PC-9 (cell line): ENCODE measurements at regions not wholly inside any gene's neighbourhood (a gene's known extent, or its start where the extent isn't known, plus 50 kb on each side); places are given as distances from the start of the nearest gene placed in this dataset.

Experiments used
- BruUV-seq: library from RNA; stranded (reverse); fragments of 400-500 nt; replicated peaks from 2 replicates; lab custom pipeline; 2021; lab: Mats Ljungman, UMichigan
- CTCF ChIA-PET: fragments of 300-600 bp; sonication (Branson Sonifier 250); formaldehyde crosslinking; loops from one replicate; lab custom pipeline; 2022; ENCODE audit warnings: antibody characterized with exemption; lab: Charles Lee
- POLR2A ChIA-PET: fragments of 300-600 bp; sonication (Branson Sonifier 250); formaldehyde crosslinking; loops from one replicate; lab custom pipeline; 2022; ENCODE audit warnings: antibody characterized with exemption; ENCODE audit not compliant: unreplicated experiment; lab: Charles Lee
- DNase-seq, 2 experiments: peaks; one replicate each; pipeline versions ENCODE4 v3.0.0 to v3.0.0-alpha.2; 2015 to 2022; ENCODE audit warnings: mixed read lengths in 1 of 2
- H2AFZ ChIP-seq: fragments of 200-600 bp; sonication (generic); 2 replicates; pipeline ENCODE4 v1.8.1; 2017; ENCODE audit warnings: antibody characterized with exemption
- H3F3A ChIP-seq: fragments of 200-600 bp; sonication (generic); 2 replicates; pipeline ENCODE4 v1.8.1; 2017; ENCODE audit warnings: antibody characterized with exemption, mild to moderate bottlenecking, low read depth; ENCODE audit not compliant: insufficient read depth
- H3K27ac ChIP-seq: fragments of 200-600 bp; sonication (generic); 2 replicates; pipeline ENCODE4 v1.6.1; 2016; ENCODE audit warnings: mixed run types
- H3K27me3 ChIP-seq: fragments of 200-600 bp; sonication (generic); 2 replicates; pipeline ENCODE4 v1.6.1; 2016; ENCODE audit warnings: low read depth, mixed run types; ENCODE audit not compliant: insufficient read depth
- H3K36me3 ChIP-seq: fragments of 200-600 bp; sonication (generic); 2 replicates; pipeline ENCODE4 v1.6.1; 2016; ENCODE audit warnings: low read depth, mixed run types
- H3K4me1 ChIP-seq: fragments of 200-600 bp; sonication (generic); replicated peaks from 2 replicates; pipeline ENCODE4 v1.6.1; 2016; ENCODE audit warnings: mixed run types; ENCODE audit not compliant: insufficient read depth
- H3K4me2 ChIP-seq: fragments of 200-600 bp; sonication (generic); 2 replicates; pipeline ENCODE4 v1.6.1; 2017; ENCODE audit warnings: mixed run types
- H3K4me3 ChIP-seq: fragments of 200-600 bp; sonication (generic); 2 replicates; pipeline ENCODE4 v1.6.1; 2016; ENCODE audit warnings: mixed run types
- H3K79me2 ChIP-seq: fragments of 200-600 bp; sonication (generic); 2 replicates; pipeline ENCODE4 v1.6.1; 2017; ENCODE audit warnings: low read depth, mixed run types
- H3K9me2 ChIP-seq: fragments of 200-600 bp; sonication (generic); 2 replicates; pipeline ENCODE4 v1.8.1; 2017; ENCODE audit warnings: mild to moderate bottlenecking; ENCODE audit not compliant: insufficient read depth
- H3K9me3 ChIP-seq: fragments of 200-600 bp; sonication (generic); 2 replicates; pipeline ENCODE4 v1.8.1; 2016; ENCODE audit warnings: low read depth; ENCODE audit not compliant: insufficient read depth
- H4K20me1 ChIP-seq: fragments of 200-600 bp; sonication (generic); 2 replicates; pipeline ENCODE4 v1.8.1; 2017; ENCODE audit not compliant: insufficient read depth
- EZH2 ChIP-seq: fragments of 200-600 bp; sonication (generic); IDR thresholded peaks from 2 replicates; pipeline ENCODE4 v1.8.0; 2017; ENCODE audit warnings: antibody characterized with exemption, low read depth
- intact Hi-C: fragments of 100-400 bp; cut with micrococcal nuclease; formaldehyde crosslinking; loops from one replicate; pipeline ENCODE4 v1.10.0; 2022; ENCODE audit not compliant: unreplicated experiment
- TF ChIP-seq, protein P1 (sequence below): fragments of 200-600 bp; sonication (generic); conservative IDR thresholded peaks from 2 replicates; pipeline ENCODE4 v1.6.1; 2017; ENCODE audit warnings: mixed run types, antibody characterized with exemption, mild to moderate bottlenecking, moderate library complexity

DNA sequence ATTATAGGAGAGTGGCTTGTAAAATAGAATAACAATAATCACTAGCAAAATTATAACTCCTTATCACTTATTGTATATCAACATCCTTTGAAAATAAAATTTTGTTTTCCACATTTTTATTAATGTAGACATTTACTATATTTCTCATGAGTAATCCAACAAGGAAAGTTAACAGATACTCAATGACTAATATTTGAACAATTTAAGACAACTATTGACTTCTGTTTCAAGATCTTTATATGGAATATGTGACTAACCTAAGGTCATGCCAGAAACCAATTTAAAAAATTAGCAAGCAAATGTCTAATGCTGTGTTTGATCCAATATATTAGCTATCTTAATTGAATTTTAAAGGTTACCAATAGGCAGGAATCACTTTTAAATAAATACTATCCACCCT, 638.5 kb upstream of the FLRT2 start:
- no peaks in the 10 kb centered on the region for H3F3A ChIP-seq
- no peak overlapping the region for H3K4me3 ChIP-seq
- no peak overlapping the region for H3K4me2 ChIP-seq
- TF ChIP-seq, protein P1, sequence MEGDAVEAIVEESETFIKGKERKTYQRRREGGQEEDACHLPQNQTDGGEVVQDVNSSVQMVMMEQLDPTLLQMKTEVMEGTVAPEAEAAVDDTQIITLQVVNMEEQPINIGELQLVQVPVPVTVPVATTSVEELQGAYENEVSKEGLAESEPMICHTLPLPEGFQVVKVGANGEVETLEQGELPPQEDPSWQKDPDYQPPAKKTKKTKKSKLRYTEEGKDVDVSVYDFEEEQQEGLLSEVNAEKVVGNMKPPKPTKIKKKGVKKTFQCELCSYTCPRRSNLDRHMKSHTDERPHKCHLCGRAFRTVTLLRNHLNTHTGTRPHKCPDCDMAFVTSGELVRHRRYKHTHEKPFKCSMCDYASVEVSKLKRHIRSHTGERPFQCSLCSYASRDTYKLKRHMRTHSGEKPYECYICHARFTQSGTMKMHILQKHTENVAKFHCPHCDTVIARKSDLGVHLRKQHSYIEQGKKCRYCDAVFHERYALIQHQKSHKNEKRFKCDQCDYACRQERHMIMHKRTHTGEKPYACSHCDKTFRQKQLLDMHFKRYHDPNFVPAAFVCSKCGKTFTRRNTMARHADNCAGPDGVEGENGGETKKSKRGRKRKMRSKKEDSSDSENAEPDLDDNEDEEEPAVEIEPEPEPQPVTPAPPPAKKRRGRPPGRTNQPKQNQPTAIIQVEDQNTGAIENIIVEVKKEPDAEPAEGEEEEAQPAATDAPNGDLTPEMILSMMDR: no peak
- TF ChIP-seq EZH2: no peak
- intact Hi-C loops: no loop called here
- no peak for DNase-seq
- H3K79me2 ChIP-seq: no peaks in the 10 kb centered on the region
- no peak overlapping the region for H2AFZ ChIP-seq
- POLR2A ChIA-PET: no interaction called here
- no peaks in the 10 kb centered on the region for H3K4me1 ChIP-seq
- CTCF ChIA-PET: no interaction called here
- H3K27ac ChIP-seq: no peak overlapping the region
- no TSS peak for BruUV-seq
- no peaks in the 10 kb centered on the region for H4K20me1 ChIP-seq
- no peaks in the 10 kb centered on the region for H3K9me3 ChIP-seq
- no peaks in the 10 kb centered on the region for H3K36me3 ChIP-seq
- H3K27me3 ChIP-seq: no peaks in the 10 kb centered on the region
- H3K9me2 ChIP-seq: no peaks in the 10 kb centered on the region

DNA sequence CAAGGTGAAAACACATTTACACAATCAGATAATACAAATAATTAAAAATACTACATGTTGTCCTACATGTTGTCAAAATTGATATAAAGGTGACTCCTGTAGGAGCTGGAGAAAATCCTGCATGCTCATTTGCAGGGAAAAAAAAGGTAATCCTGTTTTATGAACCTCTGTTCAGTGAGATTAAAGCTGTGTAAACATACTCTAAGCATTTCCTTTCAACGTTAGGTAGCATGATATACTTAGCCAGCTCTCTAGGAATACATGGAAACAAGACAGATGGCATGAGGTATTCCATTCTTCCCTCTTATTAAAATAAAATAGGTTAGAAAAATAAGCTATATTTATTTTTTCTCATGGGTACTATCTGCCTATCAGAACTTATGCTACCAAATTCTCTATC, 635.7 kb upstream of the FLRT2 start:
- Histone ChIP-seq H3K79me2 (no peaks in the 10 kb centered on the region), H3K4me3 (no peak overlapping the region), H3K27me3 (no peaks in the 10 kb centered on the region), H3K27ac (no peak overlapping the region), H2AFZ (no peak overlapping the region), H3K9me3 (no peaks in the 10 kb centered on the region), H4K20me1 (no peaks in the 10 kb centered on the region), H3K4me1 (no peaks in the 10 kb centered on the region), H3K36me3 (no peaks in the 10 kb centered on the region), H3F3A (no peaks in the 10 kb centered on the region), H3K9me2 (no peaks in the 10 kb centered on the region), H3K4me2 (no peak overlapping the region)
- DNase-seq: no peak
- BruUV-seq: no TSS peak
- ChIA-PET POLR2A (no interaction called here), CTCF (no interaction called here)
- TF ChIP-seq EZH2: no peak
- TF ChIP-seq, protein P1: no peak
- intact Hi-C loops: no loop called here

DNA sequence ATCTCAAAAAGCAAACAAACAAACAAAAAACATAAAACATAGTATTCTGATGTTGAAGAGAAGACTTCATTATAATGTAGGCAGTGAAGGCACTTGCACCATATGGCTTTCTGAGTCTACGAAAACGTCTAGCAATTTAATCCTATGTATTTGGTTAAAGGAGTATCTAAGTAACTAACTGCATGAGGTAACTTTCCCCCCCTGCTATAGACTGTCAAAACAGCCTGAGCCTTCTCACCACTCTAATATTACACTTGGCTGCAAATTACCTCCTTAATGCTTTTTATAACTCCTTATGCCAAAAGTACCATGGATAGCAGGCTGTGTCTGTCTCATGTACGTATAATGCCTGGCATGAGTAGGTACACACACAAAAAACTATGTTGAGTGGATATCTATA, 607.6 kb upstream of the FLRT2 start:
- DNase-seq: no peak
- H2AFZ ChIP-seq: no peak overlapping the region
- no peak overlapping the region for H3K4me2 ChIP-seq
- no TSS peak for BruUV-seq
- TF ChIP-seq, protein P1: no peak
- TF ChIP-seq EZH2: no peak
- intact Hi-C loops: no loop called here
- no peaks in the 10 kb centered on the region for H3K9me3 ChIP-seq
- no peaks in the 10 kb centered on the region for H3K9me2 ChIP-seq
- H3K36me3 ChIP-seq: no peaks in the 10 kb centered on the region
- no peaks in the 10 kb centered on the region for H3F3A ChIP-seq
- ChIA-PET POLR2A (no interaction called here), CTCF (no interaction called here)
- no peak overlapping the region for H3K27ac ChIP-seq
- no peak overlapping the region for H3K4me3 ChIP-seq
- H3K79me2 ChIP-seq: no peaks in the 10 kb centered on the region
- no peaks in the 10 kb centered on the region for H3K4me1 ChIP-seq
- H4K20me1 ChIP-seq: no peaks in the 10 kb centered on the region
- H3K27me3 ChIP-seq: no peaks in the 10 kb centered on the region
